Keratinocyte (primary cell): ENCODE measurements at regions not wholly inside any gene's neighbourhood (a gene's known extent, or its start where the extent isn't known, plus 50 kb on each side); places are given as distances from the start of the nearest gene placed in this dataset.
A peak's percentile ranks its signal among the peaks of the same experiment; 100 is the strongest.

Source experiments
- DNase-seq: peaks from one replicate; pipeline ENCODE4 v3.0.0-alpha.2; 2011; ENCODE audit warnings: low read depth, missing footprints, low spot score
- FAIRE-seq: peaks from 2 replicates; lab custom pipeline; 2011; peaks lifted over from hg19 to GRCh38; lab: Jason Lieb, UNC
- H2AFZ ChIP-seq: 2 replicates; pipeline ENCODE4 v1.6.0; 2012; ENCODE audit warnings: low read length, control low read depth, inconsistent platforms; ENCODE audit not compliant: control insufficient read depth
- H3K27ac ChIP-seq: 2 replicates; pipeline ENCODE4 v1.5.1; 2011; ENCODE audit warnings: low read length; ENCODE audit not compliant: control insufficient read depth, insufficient read depth
- H3K27me3 ChIP-seq: 3 replicates; pipeline ENCODE4 v1.6.0; 2011; ENCODE audit warnings: low read length; ENCODE audit not compliant: control insufficient read depth, insufficient read depth; ENCODE audit errors: extremely low read depth
- H3K36me3 ChIP-seq, 2 experiments: 2 replicates in 1 of 2; 3 replicates in 1 of 2; pipeline ENCODE4 v1.5.1; 2011; ENCODE audit warnings: low read length in 2 of 2, mild to moderate bottlenecking in 1 of 2; ENCODE audit not compliant: control insufficient read depth in 2 of 2, insufficient read depth in 2 of 2; ENCODE audit errors: extremely low read depth in 1 of 2
- H3K4me1 ChIP-seq: 3 replicates; pipeline ENCODE4 v1.5.1; 2011; ENCODE audit warnings: low read length; ENCODE audit not compliant: control insufficient read depth, insufficient read depth; ENCODE audit errors: extremely low read depth
- H3K4me2 ChIP-seq: 3 replicates; pipeline ENCODE4 v1.6.0; 2011; ENCODE audit warnings: low read depth, low read length; ENCODE audit not compliant: control insufficient read depth, insufficient read depth; ENCODE audit errors: extremely low read depth
- H3K4me3 ChIP-seq, 3 experiments: fragments of 200-600 bp in 1 of 3; sonication (generic) in 1 of 3; 2 replicates in 2 of 3; 3 replicates in 1 of 3; pipeline ENCODE4 v1.5.1; 2011 to 2016; ENCODE audit warnings: low read length in 3 of 3, mild to moderate bottlenecking in 3 of 3, control low read depth in 2 of 3, inconsistent platforms in 1 of 3, low read depth in 1 of 3, mixed read lengths in 1 of 3, mixed run types in 1 of 3, moderate library complexity in 1 of 3; ENCODE audit not compliant: control insufficient read depth in 2 of 3, insufficient read depth in 2 of 3; ENCODE audit errors: extremely low read depth in 1 of 3
- H3K79me2 ChIP-seq: 2 replicates; pipeline ENCODE4 v1.6.0; 2012; ENCODE audit warnings: low read length; ENCODE audit not compliant: control insufficient read depth, insufficient read depth
- H3K9ac ChIP-seq: 3 replicates; pipeline ENCODE4 v1.6.0; 2011; ENCODE audit warnings: low read length; ENCODE audit not compliant: control insufficient read depth, insufficient read depth; ENCODE audit errors: extremely low read depth
- H3K9me1 ChIP-seq: 3 replicates; pipeline ENCODE4 v1.6.0; 2011; ENCODE audit warnings: low read length; ENCODE audit not compliant: control insufficient read depth, insufficient read depth; ENCODE audit errors: extremely low read depth
- H3K9me3 ChIP-seq: 2 replicates; pipeline ENCODE4 v1.5.1; 2012; ENCODE audit warnings: low read depth, low read length; ENCODE audit not compliant: control insufficient read depth
- H4K20me1 ChIP-seq: 3 replicates; pipeline ENCODE4 v1.6.0; 2011; ENCODE audit warnings: low read length; ENCODE audit not compliant: control insufficient read depth, insufficient read depth; ENCODE audit errors: extremely low read depth
- CTCF ChIP-seq, 3 experiments: IDR thresholded peaks in 1 of 3; conservative IDR thresholded peaks in 1 of 3; optimal IDR thresholded peaks in 1 of 3; 2 replicates in 2 of 3; 3 replicates in 1 of 3; pipeline versions ENCODE3 to v1.5.1; 2011; ENCODE audit warnings: low read length in 3 of 3, mild to moderate bottlenecking in 3 of 3, moderate library complexity in 2 of 3, control low read depth in 1 of 3, inconsistent platforms in 1 of 3; ENCODE audit not compliant: insufficient read depth in 2 of 3; ENCODE audit errors: extremely low read depth in 1 of 3
- EZH2 ChIP-seq: IDR thresholded peaks from one replicate; pipeline ENCODE4 v1.6.1; 2012; ENCODE audit warnings: inconsistent platforms, mild to moderate bottlenecking, low read length, moderate library complexity
- dilution Hi-C: fragments of 300-500 bp; cut with MboI; formaldehyde crosslinking; loops from one replicate; pipeline ENCODE4 v1.7.0; 2020; ENCODE audit warnings: low sequenced_read_pairs; ENCODE audit not compliant: extremely low pct_ligation_motif_present

GRCh38 chr2:176461098-176461808, 192.0 kb downstream of the MTX2 start:
- no peak overlapping the region for H2AFZ ChIP-seq
- TF ChIP-seq CTCF (optimal IDR thresholded peaks at IDR 0.05 in 1 of 3, IDR thresholded peaks at IDR 0.05 in 1 of 3, conservative IDR thresholded peaks at IDR 0.05 in 1 of 3; ENCODE audit: extremely low read depth in 1 of 3, insufficient read depth in 2 of 3, low read length in 3 of 3), result no peak
- no peak for TF ChIP-seq EZH2
- no peak overlapping the region for H3K9ac ChIP-seq
- H3K4me3 ChIP-seq, result no peak overlapping the region
- no peaks in the 10 kb centered on the region for H3K9me1 ChIP-seq
- H3K27ac ChIP-seq, result no peak overlapping the region
- H3K79me2 ChIP-seq, result no peaks in the 10 kb centered on the region
- FAIRE-seq (peak; percentile 23), DNase-seq (no peak)
- H3K27me3 ChIP-seq, result no peaks in the 10 kb centered on the region
- H3K36me3 ChIP-seq, result no peaks in the 10 kb centered on the region
- peaks cover 13% of the 10 kb centered on the region for H3K4me1 ChIP-seq
- peak overlapping the region; percentile 42 for H3K4me2 ChIP-seq
- H3K9me3 ChIP-seq, result no peaks in the 10 kb centered on the region
- dilution Hi-C loops, result no loop called here
- H4K20me1 ChIP-seq, result no peaks in the 10 kb centered on the region

- no peak for FAIRE-seq
Observed at GRCh38 chr2:176461809-176462670, 192.8 kb downstream of the MTX2 start.

More at GRCh38 chr2:176461809-176462670, 192.8 kb downstream of the MTX2 start:
- H3K9me1 ChIP-seq, result no peaks in the 10 kb centered on the region
- peaks cover 13% of the 10 kb centered on the region for H3K4me1 ChIP-seq
- H3K9ac ChIP-seq, result no peak overlapping the region
- no peak overlapping the region for H3K4me3 ChIP-seq
- H3K79me2 ChIP-seq, result no peaks in the 10 kb centered on the region
- no peak for DNase-seq
- H3K4me2 ChIP-seq, result no peak overlapping the region
- H3K27ac ChIP-seq, result no peak overlapping the region
- no peak overlapping the region for H2AFZ ChIP-seq
- TF ChIP-seq EZH2 (no peak), CTCF (optimal IDR thresholded peaks at IDR 0.05 in 1 of 3, IDR thresholded peaks at IDR 0.05 in 1 of 3, conservative IDR thresholded peaks at IDR 0.05 in 1 of 3; ENCODE audit: extremely low read depth in 1 of 3, insufficient read depth in 2 of 3, low read length in 3 of 3) (no peak)
- H3K9me3 ChIP-seq, result no peaks in the 10 kb centered on the region
- H4K20me1 ChIP-seq, result no peaks in the 10 kb centered on the region
- H3K36me3 ChIP-seq, result no peaks in the 10 kb centered on the region
- dilution Hi-C loops, result no loop called here
- no peaks in the 10 kb centered on the region for H3K27me3 ChIP-seq
